C4-2B (cell line): ENCODE measurements at regions not wholly inside any gene's neighbourhood (a gene's known extent, or its start where the extent isn't known, plus 50 kb on each side); places are given as distances from the start of the nearest gene placed in this dataset.

ENCODE experiments used
- ZFX ChIP-seq: fragments of 450-650 bp; IDR thresholded peaks from 2 replicates; pipeline ENCODE4 v1.6.1; 2017
- TF ChIP-seq, protein P1 (sequence below): fragments of 450-650 bp; conservative IDR thresholded peaks from 2 replicates; pipeline ENCODE4 v1.5.1; 2017; ENCODE audit warnings: mild to moderate bottlenecking

DNA sequence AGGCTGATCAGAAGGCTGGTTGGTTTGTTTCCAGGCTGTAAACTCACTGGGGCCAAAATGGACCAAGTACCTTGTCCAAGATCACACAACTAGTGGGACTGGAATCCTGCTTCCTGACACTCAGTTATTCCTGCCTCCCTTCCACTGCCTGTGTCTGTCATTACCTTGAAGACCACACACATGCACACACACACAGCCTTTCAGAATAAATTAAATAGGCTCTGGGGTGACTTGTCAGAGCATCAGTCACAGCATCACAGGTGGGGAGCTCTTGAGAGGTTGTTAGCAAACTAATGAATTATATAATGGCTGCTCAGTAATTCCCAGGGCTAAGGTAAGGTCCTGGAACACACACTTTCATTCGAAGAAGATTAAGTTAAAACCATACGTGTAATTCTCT, 231.8 kb downstream of the UACA start:
- TF ChIP-seq, protein P1, sequence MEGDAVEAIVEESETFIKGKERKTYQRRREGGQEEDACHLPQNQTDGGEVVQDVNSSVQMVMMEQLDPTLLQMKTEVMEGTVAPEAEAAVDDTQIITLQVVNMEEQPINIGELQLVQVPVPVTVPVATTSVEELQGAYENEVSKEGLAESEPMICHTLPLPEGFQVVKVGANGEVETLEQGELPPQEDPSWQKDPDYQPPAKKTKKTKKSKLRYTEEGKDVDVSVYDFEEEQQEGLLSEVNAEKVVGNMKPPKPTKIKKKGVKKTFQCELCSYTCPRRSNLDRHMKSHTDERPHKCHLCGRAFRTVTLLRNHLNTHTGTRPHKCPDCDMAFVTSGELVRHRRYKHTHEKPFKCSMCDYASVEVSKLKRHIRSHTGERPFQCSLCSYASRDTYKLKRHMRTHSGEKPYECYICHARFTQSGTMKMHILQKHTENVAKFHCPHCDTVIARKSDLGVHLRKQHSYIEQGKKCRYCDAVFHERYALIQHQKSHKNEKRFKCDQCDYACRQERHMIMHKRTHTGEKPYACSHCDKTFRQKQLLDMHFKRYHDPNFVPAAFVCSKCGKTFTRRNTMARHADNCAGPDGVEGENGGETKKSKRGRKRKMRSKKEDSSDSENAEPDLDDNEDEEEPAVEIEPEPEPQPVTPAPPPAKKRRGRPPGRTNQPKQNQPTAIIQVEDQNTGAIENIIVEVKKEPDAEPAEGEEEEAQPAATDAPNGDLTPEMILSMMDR = no peak
- no peak for TF ChIP-seq ZFX
